LoVo (cell line): ENCODE measurements at regions not wholly inside any gene's neighbourhood (a gene's known extent, or its start where the extent isn't known, plus 50 kb on each side); places are given as distances from the start of the nearest gene placed in this dataset.

Experiments
- DNase-seq: peaks from one replicate; pipeline ENCODE4 v3.0.0-alpha.2; 2016; ENCODE audit warnings: low spot score

- DNase-seq = no peak
These were observed 183.6 kb downstream of the SEC16B start for GRCh38 chr1:177786176-177786745.

GRCh38 chr1:177784936-177785335 lies 184.9 kb downstream of the SEC16B start:
- DNase-seq = no peak

- no peak for DNase-seq
These were observed 185.4 kb downstream of the SEC16B start for GRCh38 chr1:177784409-177784808.

- DNase-seq = no peak
These were observed 186.8 kb downstream of the SEC16B start for GRCh38 chr1:177783051-177783450.

GRCh38 chr1:177780096-177780700 lies 189.7 kb downstream of the SEC16B start:
- DNase-seq = peak; percentile 42

- DNase-seq = no peak
These were observed 190.5 kb downstream of the SEC16B start for GRCh38 chr1:177779166-177779965.

GRCh38 chr1:177775924-177776323 lies 193.9 kb downstream of the SEC16B start:
- DNase-seq = no peak

- DNase-seq = no peak
These were observed 197.4 kb downstream of the SEC16B start for GRCh38 chr1:177772386-177772960.

GRCh38 chr1:177771688-177772087 lies 198.2 kb downstream of the SEC16B start:
- DNase-seq = no peak

GRCh38 chr1:177770096-177770495 lies 199.8 kb downstream of the SEC16B start:
- no peak for DNase-seq

GRCh38 chr1:177755851-177756560 lies 213.9 kb downstream of the SEC16B start:
- no peak for DNase-seq

GRCh38 chr1:177754603-177755002 lies 215.3 kb downstream of the SEC16B start:
- no peak for DNase-seq

- DNase-seq = no peak
These were observed 216.2 kb downstream of the SEC16B start for GRCh38 chr1:177753655-177754054.

GRCh38 chr1:177748080-177748801 lies 221.6 kb downstream of the SEC16B start:
- DNase-seq = no peak

GRCh38 chr1:177746155-177746554 lies 223.7 kb downstream of the SEC16B start:
- DNase-seq = no peak

GRCh38 chr1:177744906-177745305 lies 225.0 kb downstream of the SEC16B start:
- DNase-seq = no peak

- no peak for DNase-seq
These were observed 228.4 kb downstream of the SEC16B start for GRCh38 chr1:177741476-177741875.

GRCh38 chr1:177739780-177740179 lies 230.1 kb downstream of the SEC16B start:
- DNase-seq = no peak

- no peak for DNase-seq
These were observed 232.4 kb downstream of the SEC16B start for GRCh38 chr1:177737456-177737855.

- no peak for DNase-seq
These were observed 237.7 kb downstream of the SEC16B start for GRCh38 chr1:177732178-177732577.

GRCh38 chr1:177729646-177730045 lies 240.2 kb downstream of the SEC16B start:
- no peak for DNase-seq

GRCh38 chr1:177723533-177723932 lies 246.3 kb downstream of the SEC16B start:
- DNase-seq = no peak
